GM18517 (cell line): ENCODE measurements at regions not wholly inside any gene's neighbourhood (a gene's known extent, or its start where the extent isn't known, plus 50 kb on each side); places are given as distances from the start of the nearest gene placed in this dataset.

Experiments
- ATAC-seq: cut with Tn5 transposase; IDR thresholded peaks from one replicate; pipeline ENCODE4 v1.9.1; 2021; ENCODE audit warnings: mild to moderate bottlenecking, moderate library complexity; ENCODE audit not compliant: unreplicated experiment

DNA sequence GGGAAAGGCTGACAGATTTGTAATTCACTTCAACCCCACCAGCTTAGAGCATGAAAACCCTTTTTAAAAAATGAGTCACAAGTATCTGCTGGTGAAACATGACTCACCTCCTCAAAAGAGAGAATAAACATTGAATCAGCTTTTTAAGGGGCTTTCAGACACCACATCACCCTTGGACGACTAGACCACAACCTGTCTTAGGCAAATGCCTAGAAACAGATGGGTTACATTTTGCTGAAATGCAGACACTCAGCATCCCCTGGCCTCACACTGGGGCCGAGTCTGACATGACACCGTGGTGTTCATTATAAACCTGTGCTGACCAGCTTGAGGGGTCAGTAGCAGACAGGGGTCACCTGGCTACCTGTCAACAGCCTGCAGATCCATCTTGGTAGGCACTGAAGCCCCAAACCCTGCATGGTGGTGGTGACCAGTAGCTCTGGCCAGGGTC lies 175.3 kb upstream of the CST7 start:
- ATAC-seq: peak; percentile 70

DNA sequence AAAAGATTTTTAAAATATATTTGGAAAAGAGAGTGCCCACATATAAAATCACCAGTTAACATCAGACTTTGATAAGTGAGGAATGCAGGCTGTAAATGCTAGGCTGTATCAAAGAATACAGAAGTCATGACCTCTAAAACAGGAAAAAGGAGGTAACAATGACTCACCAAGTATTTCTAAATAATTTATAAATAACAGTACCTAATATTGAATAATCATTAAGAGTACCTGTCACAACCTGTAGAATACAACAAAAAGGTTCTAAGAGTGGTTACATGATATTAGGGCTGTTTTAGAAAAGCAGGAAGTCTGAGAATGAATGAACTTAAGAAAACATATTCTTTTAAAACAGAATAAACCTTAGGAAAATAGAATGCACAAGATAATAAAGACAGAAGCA lies 173.1 kb upstream of the CST7 start:
- no peak for ATAC-seq

DNA sequence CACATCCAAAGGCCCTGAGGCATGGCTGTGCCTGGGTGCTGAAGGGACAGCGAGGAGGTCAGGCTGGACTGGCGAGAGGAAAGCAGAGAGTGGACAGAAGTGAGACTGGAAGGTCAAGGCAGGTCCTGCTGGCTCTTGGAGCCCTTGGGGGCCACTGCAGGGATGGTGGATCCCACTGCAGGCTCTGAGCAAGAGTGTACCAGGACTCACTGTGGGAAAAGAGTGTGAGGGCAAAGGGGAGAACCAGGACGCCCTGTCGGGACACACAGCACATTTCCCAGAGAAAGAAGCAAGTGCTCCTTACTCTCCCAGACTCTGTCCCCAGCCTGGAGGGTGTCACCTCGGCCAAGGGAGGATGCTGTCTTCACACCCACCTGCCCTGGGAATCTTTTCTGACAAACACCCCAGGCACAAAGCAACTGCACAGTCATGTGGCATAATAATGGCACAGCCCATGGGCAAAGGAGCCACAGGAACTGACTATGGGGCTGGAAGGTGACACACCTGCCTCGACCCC lies 172.3 kb upstream of the CST7 start:
- ATAC-seq: no peak

DNA sequence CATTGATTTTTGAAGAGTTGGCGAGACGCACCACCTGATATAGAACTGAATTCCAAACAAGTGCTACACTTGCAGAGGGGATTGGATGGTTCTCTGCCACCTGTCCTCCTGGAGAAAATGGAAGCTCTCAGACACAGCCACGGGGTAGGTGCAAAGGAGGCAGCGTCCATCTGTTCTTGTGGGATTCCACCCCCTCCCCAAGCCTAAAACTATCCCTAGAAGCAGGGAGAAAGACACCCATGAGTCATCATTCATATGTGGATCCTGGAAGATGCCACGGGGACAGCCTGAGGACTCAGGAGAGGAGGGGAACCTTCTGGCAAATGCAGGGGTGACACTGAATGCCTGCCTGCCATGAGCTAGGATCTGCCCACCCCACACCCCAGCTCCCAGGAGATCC lies 171.3 kb upstream of the CST7 start:
- ATAC-seq: no peak

DNA sequence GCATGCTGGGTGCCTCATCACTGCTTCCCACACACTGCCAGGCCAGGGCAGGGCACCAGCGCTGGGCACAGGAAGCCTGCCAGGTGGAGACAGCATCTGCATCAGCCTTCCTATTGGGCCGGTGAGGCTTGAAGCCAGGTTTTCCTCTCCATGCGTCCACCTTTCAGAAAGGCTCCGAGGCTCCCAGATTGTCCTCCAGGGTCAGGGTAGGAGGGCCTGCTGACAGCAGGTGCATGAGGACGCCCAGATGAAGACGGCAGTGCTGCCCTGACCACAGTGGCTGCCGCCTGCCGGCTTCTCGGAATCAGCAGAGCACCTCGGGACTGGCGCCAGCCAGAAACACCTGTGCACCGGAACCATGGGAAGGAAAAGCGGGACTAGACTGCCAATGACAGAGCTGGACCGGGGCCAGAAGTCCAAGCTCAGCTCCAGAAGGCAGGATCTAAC lies 170.5 kb upstream of the CST7 start:
- ATAC-seq: no peak

DNA sequence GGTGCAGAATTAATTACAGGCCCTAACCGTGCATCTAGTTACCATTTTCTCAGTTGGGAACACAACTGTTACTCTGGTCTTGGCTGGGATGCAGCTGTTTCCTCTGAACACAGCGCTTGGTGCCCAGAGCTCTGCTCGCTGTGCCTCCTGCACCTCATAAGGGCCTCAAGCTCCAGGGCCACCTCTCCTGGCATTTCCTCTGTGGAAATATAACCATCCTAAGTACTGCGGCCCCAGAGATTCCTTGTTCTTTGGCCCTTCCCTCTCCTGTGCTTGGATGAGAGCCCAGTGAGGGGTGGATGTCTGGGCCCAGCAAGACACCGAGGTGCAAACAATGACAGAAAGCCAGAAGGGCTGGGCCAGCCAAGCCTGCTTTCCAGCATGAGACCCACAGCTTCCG lies 169.9 kb upstream of the CST7 start:
- ATAC-seq: no peak

DNA sequence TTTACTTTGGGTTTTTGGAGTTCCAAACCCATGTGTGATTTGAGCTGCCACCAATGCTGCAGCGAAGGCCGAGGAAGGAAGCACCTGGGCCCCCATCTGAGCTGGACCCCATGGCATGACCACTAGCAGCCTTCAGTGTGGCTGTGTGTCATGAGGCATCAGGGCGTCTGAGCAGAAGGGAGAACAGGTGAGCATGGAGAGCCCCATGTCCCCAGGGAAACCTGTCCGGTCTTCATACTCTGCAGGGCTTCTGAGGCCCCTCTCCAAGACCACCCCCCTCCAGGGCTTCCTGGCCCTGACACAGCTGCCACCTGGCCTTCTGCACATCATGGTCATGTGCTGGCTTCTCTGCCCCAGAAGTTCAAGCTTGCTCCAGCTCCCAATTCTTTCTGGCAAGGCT lies 169.1 kb upstream of the CST7 start:
- ATAC-seq: no peak

DNA sequence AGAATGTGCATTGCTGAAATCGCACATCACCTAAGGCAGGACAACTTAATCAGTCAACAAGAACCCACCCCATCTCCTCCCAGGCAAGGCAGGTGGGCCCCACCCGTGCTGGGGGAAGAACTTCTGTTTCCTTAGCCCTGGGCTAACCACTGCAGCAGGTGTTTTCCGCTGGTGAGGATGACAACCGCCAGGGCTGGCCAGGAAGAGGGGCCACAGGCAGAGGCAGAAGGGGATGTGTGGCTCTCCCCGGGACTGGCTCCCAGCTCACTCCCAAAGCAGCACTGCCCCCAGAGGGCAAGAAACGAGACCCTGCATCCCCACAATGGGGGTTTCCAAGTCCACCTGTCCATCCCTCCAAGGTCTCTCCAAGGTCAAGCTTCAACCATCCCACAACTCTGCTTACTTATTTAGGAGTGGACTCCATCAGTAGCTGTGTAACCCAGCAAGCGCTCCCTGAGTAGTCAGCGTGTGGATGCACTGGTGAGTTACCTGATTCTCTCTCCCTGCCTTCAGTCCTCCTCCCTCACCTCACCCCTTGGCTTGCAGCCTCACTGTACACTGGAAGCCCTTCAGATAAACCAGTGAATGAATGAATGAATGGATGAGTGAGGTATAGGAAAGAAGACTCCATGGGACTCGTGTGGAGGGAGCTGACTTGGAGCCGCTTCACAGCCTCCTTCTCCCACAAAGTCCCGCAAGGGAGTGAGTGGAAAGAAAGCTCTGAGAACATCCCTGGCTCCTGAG lies 168.2 kb upstream of the CST7 start:
- no peak for ATAC-seq

DNA sequence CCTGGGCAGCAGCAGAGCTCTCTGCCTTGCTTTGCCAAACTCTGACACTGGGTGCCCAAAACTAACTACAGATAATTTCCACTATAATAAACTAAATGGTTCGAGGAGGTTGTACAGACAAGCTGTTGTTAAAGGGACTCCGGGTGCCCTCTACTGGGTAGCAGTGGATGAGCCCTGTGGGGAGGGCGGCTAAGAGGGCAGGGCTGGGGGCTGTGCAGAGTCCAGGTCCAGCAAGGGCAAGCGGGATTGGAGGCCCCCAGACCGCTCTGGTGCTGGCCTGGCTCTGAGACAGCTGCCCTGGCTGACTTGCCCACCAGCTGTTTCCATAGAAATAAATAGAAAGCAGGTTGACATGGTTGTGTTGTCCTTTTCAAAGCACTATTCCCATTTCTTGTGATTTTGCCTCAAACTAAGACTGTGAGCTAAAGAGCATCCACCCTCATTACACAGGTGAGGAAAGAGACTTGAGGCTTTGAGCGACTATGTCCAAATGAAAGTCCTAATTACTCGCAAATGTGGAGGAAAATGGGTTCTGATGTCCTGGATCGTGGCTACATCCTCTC lies 167.6 kb upstream of the CST7 start:
- ATAC-seq: no peak

DNA sequence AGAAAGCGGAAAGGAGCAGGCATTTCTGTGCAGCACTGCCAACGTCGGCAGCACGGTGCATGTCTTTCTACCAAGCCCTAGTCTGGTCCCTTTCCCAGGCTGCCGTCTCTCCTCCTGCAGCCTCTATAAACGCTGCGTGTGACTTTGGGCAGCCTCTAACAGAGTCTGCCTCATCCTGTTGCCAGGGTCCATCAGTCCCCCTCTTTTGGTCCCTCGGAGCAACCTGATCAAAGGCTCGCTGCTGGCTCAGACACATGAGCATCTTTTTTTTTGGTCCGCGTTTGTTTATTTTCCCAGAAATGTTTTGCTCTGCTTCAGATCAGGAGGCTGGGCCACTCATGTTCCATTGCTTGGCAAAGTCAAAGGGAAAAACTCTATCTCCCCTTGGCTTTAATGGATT lies 166.8 kb upstream of the CST7 start:
- ATAC-seq: no peak

DNA sequence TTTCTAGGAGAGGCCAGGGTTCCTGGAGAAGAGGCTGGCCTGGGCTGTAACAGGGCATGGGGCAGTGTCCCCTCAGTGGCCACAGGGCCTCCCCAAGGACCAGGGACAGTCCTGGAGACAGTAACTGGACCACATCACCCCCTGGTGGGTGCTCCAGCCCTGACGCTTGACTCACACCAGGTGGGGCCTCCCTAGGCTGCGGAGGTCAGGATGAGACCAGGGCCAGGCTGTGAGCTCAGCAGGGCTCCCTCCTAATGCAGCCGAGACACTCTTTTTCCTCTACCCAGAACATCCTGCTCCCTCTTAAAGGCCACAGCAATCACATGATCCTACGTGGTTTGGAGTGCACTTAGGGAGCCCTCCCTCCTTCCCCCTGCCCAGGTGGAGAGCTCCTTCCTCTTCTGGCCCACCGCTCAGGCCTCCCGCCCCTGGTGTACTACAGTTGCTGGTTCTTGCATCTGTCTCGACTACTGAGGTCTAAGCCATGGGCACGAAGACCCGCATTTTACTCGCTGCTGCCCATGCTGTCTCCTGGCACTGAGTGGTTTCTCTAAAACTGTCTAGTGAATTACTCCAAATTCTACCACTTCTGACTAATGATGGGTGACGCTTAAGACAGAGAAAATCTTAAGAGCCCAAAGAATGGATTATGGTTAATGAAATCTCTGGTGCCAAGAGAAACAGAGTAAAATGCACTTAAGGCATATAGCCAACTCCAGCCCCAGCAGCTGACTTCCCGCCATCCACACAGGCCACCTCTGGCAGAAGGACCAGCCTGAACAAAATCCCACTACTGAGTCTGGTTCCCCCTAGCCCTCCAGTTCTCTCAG lies 166.1 kb upstream of the CST7 start:
- ATAC-seq: no peak

DNA sequence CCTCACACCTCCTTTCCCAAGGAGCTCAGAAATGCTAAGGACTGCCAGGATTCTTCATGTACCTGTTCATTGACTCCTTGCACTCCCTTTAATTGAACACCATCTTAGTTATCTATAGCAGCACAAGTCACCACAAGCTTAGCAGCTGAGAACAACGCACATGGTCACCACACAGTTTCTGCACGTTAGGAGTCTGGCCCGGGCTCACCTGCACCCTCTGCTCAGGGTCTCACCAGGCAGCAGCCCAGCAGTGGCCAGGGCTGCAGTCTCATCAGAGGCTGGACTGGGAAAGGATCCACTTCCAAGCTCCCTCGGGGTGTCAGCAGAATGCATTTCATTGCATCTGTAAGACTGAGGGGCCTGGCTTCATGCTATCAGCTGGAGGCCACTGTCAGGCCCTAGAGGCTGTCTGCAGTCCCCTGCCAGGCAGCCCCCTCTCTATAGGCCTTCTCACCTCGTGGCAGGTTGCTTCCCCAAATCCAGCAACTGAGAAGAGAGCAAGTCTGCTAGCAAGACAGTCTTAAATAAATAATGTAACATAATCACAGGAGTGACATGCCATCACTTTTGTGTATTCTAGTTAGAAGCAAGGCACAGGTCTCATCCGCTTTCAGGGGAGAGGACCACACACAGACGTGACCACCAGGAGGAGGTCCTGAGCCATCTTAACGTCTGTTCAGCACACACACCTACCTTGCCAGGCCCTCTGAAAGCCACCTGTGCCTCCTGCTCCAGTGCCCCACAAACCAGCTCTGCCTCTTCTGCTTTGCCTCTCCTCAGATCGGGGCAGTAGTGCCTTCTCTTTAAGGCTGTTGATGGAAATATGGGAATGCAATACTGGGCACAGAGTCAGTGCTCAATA lies 165.2 kb upstream of the CST7 start:
- peak; percentile 57 for ATAC-seq

DNA sequence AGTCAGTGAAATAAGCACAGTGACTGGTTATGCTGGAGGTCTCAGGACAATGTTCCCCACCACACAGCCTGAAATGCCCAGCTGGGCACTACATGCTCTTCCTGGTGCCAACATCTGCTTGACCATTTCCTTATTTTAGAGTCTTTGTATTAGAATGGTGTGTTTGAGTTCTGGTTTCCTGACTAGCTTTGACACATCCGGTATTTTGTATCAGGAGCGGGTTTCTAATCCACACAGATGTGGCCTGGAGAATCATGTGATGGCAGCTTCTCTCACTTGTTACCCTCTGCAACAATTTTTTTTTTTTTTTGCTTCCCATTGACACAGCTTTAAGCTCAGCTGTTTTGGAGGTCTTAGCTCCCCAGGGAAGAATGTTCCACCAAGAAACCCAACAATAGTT lies 164.5 kb upstream of the CST7 start:
- no peak for ATAC-seq

DNA sequence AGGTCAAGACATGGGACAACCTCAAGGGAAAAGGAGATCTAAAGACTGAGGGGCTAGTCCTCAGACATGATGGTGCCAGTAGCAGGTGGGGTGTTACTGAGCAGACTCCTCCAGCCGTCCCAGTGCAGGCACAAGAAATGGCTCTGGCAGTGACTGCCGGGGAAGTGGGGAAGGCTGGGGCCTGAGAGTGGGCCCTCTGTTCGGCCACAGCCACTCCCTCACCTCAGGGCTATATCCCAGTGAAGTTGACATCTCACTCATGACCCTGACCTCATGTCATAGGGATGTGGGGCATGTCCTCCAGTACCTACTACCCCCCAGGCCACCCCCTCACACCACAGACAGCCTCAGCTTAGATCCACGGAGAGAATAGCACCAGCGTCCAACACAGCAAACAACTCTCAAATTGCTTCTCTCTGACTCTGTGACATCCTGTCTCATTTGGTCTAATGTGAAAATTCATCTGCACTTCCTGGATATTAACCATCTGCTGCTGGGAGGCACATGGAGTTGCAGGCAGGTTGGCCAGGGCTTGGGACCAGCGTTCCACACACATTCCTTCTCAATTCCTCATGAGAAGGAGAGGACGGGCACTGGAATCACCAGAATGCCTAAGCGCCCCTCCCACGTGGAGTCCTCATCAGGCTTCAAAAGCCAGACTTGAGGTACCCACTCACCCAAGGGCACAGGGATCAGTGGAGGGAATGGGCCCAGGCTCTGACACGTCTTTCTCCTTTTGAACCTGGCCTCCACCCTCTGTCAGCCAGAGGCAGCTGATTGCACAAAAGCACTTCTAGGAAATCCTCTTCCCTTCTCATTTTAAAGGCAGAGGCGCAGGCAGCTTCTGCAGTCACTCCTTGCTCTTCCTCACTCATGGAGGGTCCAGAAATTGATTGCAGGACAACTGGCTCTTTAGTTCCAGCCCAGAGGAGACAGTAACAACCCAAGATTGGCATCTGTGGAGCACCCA lies 163.6 kb upstream of the CST7 start:
- no peak for ATAC-seq

DNA sequence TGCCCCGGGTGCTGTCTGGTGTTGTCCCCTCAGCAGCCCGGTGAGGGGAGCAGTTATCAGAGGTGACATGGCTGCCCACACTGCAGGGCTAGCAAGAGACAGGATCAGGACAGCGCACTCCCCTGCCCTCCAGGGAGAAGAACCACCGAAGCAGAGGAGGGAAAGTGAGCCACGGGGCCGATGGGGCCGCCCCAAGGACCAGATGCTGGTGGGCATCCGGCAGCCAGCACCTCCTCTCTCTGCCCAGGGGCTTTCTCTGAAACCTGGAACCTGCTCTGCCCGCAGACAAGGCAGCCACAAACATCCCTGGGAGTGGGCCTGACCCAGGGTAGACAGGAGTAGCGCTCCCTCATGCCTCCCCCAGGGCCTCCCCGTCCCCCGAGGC lies 163.0 kb upstream of the CST7 start:
- ATAC-seq: no peak

DNA sequence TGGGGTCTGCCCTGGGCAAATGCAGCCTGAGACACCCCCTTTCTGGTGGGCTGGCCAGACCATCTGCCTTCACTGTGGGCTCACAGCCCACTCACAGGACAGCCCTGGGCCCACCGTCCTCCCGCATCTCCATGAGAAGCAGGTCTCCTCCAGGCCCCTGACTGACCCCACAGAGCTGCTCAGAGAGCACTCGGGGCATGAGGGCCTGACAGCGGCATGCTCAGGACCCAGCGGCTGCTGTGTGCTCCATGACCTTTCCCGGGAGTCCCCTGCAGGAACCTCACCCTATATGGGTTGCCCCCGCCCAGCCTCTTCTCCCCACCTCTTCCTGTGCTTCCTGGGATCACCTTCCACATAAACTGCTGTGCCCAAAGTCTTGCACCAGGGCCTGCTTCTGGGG lies 162.4 kb upstream of the CST7 start:
- ATAC-seq: no peak

DNA sequence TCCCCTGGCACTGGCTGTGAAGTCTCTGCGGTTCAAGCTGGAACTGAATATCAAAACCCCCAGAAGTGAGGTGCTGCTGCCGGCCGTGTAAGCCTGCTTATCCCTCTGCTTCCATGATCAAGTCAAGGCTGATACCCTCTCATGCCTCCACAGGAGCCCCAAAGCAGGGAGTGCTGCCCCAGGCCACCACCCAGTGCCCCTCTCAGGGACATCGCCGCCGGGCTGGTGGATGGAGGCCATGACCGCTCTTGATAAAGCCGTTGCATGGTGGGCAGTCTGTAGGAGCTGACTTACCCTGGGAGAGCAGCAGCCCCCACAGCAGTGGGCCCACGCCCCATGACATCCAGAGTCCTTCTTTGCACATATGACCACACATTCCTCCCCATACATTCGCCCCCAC lies 162.0 kb upstream of the CST7 start:
- no peak for ATAC-seq

DNA sequence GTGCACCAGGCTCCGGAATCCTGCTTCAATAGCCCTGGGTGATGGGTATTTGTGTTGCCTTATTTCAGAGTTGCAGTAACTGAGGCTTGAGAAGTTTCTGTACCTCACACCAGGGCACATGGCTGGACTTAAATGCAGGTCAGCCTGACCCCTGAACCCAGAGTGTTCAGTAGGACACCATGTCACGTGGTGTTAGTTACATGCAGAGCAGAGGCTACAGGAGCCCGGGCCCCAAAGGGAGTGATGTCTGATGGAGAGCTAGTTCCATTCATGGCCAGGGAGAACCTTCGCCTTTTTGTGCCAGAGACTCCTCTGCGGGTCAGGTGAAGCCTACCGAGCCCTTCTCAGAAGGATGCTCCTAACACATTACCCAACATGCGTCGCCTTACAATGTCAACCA lies 161.4 kb upstream of the CST7 start:
- ATAC-seq: no peak

DNA sequence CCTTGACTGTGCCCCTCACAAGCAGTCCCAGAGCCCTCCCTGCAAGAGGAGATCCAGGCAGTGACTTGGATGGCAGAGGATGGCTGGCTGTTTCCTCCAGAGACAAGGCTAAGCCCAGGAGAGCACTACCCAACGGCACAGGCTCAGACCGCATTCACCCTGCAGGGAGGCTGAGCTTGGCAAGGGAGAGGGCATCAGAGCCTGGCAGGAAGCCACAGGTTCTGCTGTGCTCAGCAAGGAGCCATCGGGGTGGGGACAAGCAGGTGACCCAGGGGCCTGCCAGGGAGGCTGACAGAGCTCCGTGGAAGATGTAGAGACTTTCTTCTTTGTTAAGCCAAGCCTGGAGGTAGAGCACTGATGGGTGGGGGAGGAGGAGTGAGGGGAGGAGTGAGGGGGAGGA lies 159.2 kb upstream of the CST7 start:
- no peak for ATAC-seq
